ENCODE measurements at regions not wholly inside any gene's neighbourhood (a gene's known extent, or its start where the extent isn't known, plus 50 kb on each side); places are given as distances from the start of the nearest gene placed in this dataset.
"Not testable (repeated sequence)": the region's sequence is repeated elsewhere in the genome, so short reads cannot be mapped to it uniquely, and the experiment has no call there.

- intact Hi-C loops (cut with DNase I; ENCODE audit: low total_unique reads), result no loop called here
- Histone ChIP-seq H3K36me3 (no peaks in the 10 kb centered on the region), H3K4me3 (no peak overlapping the region), H3K27ac (no peak overlapping the region), H3K4me1 (no peaks in the 10 kb centered on the region), H3K27me3 (no peaks in the 10 kb centered on the region), H3K9me3 (no peaks in the 10 kb centered on the region)
- DNase-seq (ENCODE audit: low spot score in 2 of 2), result no peak
- no peak for TF ChIP-seq CTCF (IDR thresholded peaks at IDR 0.05)
- TF ChIP-seq POLR2AphosphoS5 (IDR thresholded peaks at IDR 0.05), result no peak
- TF ChIP-seq POLR2A (IDR thresholded peaks at IDR 0.05), result no peak
These were observed 130.7 kb upstream of the TAF11L2 start for GRCh38 chr5:17367256-17367840.

- DNase-seq (ENCODE audit: low spot score in 2 of 2), result no peak
- Histone ChIP-seq H3K27me3 (no peaks in the 10 kb centered on the region), H3K4me1 (no peaks in the 10 kb centered on the region), H3K27ac (no peak overlapping the region), H3K36me3 (no peaks in the 10 kb centered on the region), H3K4me3 (no peak overlapping the region), H3K9me3 (no peaks in the 10 kb centered on the region)
- intact Hi-C loops (cut with DNase I; ENCODE audit: low total_unique reads), result no loop called here
- TF ChIP-seq POLR2A (IDR thresholded peaks at IDR 0.05), result no peak
- no peak for TF ChIP-seq CTCF (IDR thresholded peaks at IDR 0.05)
- TF ChIP-seq POLR2AphosphoS5 (IDR thresholded peaks at IDR 0.05), result no peak
These were observed 127.4 kb upstream of the TAF11L2 start for GRCh38 chr5:17370651-17371050.

- no peaks in the 10 kb centered on the region for H3K4me1 ChIP-seq
- H3K9me3 ChIP-seq, result no peaks in the 10 kb centered on the region
- no peak for DNase-seq (ENCODE audit: low spot score in 2 of 2)
- no peaks in the 10 kb centered on the region for H3K36me3 ChIP-seq
- no peak overlapping the region for H3K27ac ChIP-seq
- TF ChIP-seq CTCF (IDR thresholded peaks at IDR 0.05) (no peak), POLR2A (IDR thresholded peaks at IDR 0.05) (no peak), POLR2AphosphoS5 (IDR thresholded peaks at IDR 0.05) (no peak)
- H3K27me3 ChIP-seq, result no peaks in the 10 kb centered on the region
- no peak overlapping the region for H3K4me3 ChIP-seq
- intact Hi-C loops (cut with DNase I; ENCODE audit: low total_unique reads), result no loop called here
These were observed 124.6 kb upstream of the TAF11L2 start for GRCh38 chr5:17373406-17373805.

- Histone ChIP-seq H3K27me3 (no peaks in the 10 kb centered on the region), H3K4me3 (no peak overlapping the region), H3K4me1 (no peaks in the 10 kb centered on the region), H3K27ac (no peak overlapping the region), H3K36me3 (no peaks in the 10 kb centered on the region), H3K9me3 (no peaks in the 10 kb centered on the region)
- DNase-seq (ENCODE audit: low spot score in 2 of 2), result no peak
- TF ChIP-seq CTCF (IDR thresholded peaks at IDR 0.05) (no peak), POLR2A (IDR thresholded peaks at IDR 0.05) (no peak), POLR2AphosphoS5 (IDR thresholded peaks at IDR 0.05) (no peak)
- intact Hi-C loops (cut with DNase I; ENCODE audit: low total_unique reads), result no loop called here
These were observed 124.0 kb upstream of the TAF11L2 start for GRCh38 chr5:17373814-17374556.

GRCh38 chr5:17374973-17375742 is 122.9 kb upstream of the TAF11L2 start:
- no peaks in the 10 kb centered on the region for H3K9me3 ChIP-seq
- H3K4me3 ChIP-seq, result no peak overlapping the region
- H3K27ac ChIP-seq, result no peak overlapping the region
- no peaks in the 10 kb centered on the region for H3K27me3 ChIP-seq
- TF ChIP-seq CTCF (IDR thresholded peaks at IDR 0.05), result no peak
- no peak for TF ChIP-seq POLR2AphosphoS5 (IDR thresholded peaks at IDR 0.05)
- TF ChIP-seq POLR2A (IDR thresholded peaks at IDR 0.05), result no peak
- no peaks in the 10 kb centered on the region for H3K36me3 ChIP-seq
- no peaks in the 10 kb centered on the region for H3K4me1 ChIP-seq
- intact Hi-C loops (cut with DNase I; ENCODE audit: low total_unique reads), result no loop called here
- no peak for DNase-seq (ENCODE audit: low spot score in 2 of 2)

- H3K27ac ChIP-seq; H3K27me3 ChIP-seq; H3K4me1 ChIP-seq; H3K4me3 ChIP-seq; H3K9me3 ChIP-seq; H3K36me3 ChIP-seq; DNase-seq (ENCODE audit: low spot score in 2 of 2); intact Hi-C loops (cut with DNase I; ENCODE audit: low total_unique reads): not testable (repeated sequence)
These were observed 122.1 kb upstream of the TAF11L2 start for GRCh38 chr5:17375886-17376285.

All from breast epithelium (tissue), 4 donors.